Endothelial cell of umbilical vein (primary cell): ENCODE measurements at regions not wholly inside any gene's neighbourhood (a gene's known extent, or its start where the extent isn't known, plus 50 kb on each side); places are given as distances from the start of the nearest gene placed in this dataset.

ENCODE experiments used
- BruUV-seq: library from RNA; stranded (reverse); fragments of 400-500 nt; replicated peaks from 2 replicates; lab custom pipeline; 2021; lab: Mats Ljungman, UMichigan
- CTCF ChIA-PET: fragments of 300-600, 350-600 bp; sonication (Branson Sonifier 250); formaldehyde crosslinking; loops from one replicate; lab custom pipeline; 2021; ENCODE audit warnings: antibody characterized with exemption, inconsistent platforms; lab: Charles Lee
- POLR2A ChIA-PET: fragments of 300-600, 350-600 bp; sonication (Branson Sonifier 250); formaldehyde crosslinking; loops from one replicate; lab custom pipeline; 2021; ENCODE audit warnings: antibody characterized with exemption, inconsistent platforms; lab: Charles Lee
- DNase-seq: peaks from one replicate; pipeline ENCODE4 v3.0.0-alpha.2; 2011; ENCODE audit warnings: low read depth, low spot score
- FAIRE-seq: peaks from 2 replicates; lab custom pipeline; 2011; peaks lifted over from hg19 to GRCh38; lab: Jason Lieb, UNC
- H2AFZ ChIP-seq: 2 replicates; pipeline ENCODE4 v1.6.0; 2012; ENCODE audit warnings: low read depth, low read length, control low read depth, inconsistent platforms
- H3K27ac ChIP-seq: 2 replicates; pipeline ENCODE4 v1.5.1; 2011; ENCODE audit warnings: low read depth, mild to moderate bottlenecking, control low read depth, low read length, moderate library complexity; ENCODE audit not compliant: insufficient read depth
- H3K27me3 ChIP-seq, 2 experiments: 2 replicates each; pipeline versions ENCODE4 v1.6.0 to v1.6.1; 2011; ENCODE audit warnings: low read length in 2 of 2, mixed read lengths in 1 of 2; ENCODE audit not compliant: control insufficient read depth in 2 of 2, insufficient read depth in 2 of 2
- H3K36me3 ChIP-seq, 2 experiments: 2 replicates in 1 of 2; 3 replicates in 1 of 2; pipeline ENCODE4 v1.5.1; 2011; ENCODE audit warnings: low read length in 2 of 2, mild to moderate bottlenecking in 1 of 2, moderate library complexity in 1 of 2; ENCODE audit not compliant: control insufficient read depth in 2 of 2, insufficient read depth in 2 of 2; ENCODE audit errors: extremely low read depth in 1 of 2
- H3K4me1 ChIP-seq: 3 replicates; pipeline ENCODE4 v1.5.1; 2011; ENCODE audit warnings: mild to moderate bottlenecking, low read length; ENCODE audit not compliant: control insufficient read depth, insufficient read depth; ENCODE audit errors: extremely low read depth
- H3K4me2 ChIP-seq: 2 replicates; pipeline ENCODE4 v1.6.1; 2011; ENCODE audit warnings: low read length, control low read depth, mixed read lengths; ENCODE audit not compliant: insufficient read depth
- H3K4me3 ChIP-seq, 3 experiments: fragments of 200-600 bp in 1 of 3; sonication (generic), shearing (Covaris generic) in 1 of 3; replicated peaks in 1 of 3; 2 replicates each; pipeline ENCODE4 v1.5.1; 2011 to 2016; ENCODE audit warnings: control low read depth in 3 of 3, low read length in 3 of 3, mild to moderate bottlenecking in 2 of 3, inconsistent platforms in 1 of 3, low read depth in 1 of 3, moderate library complexity in 1 of 3; ENCODE audit not compliant: insufficient read depth in 1 of 3
- H3K79me2 ChIP-seq: 2 replicates; pipeline ENCODE4 v1.6.0; 2012; ENCODE audit warnings: low read length, inconsistent platforms; ENCODE audit not compliant: control insufficient read depth, insufficient read depth
- H3K9ac ChIP-seq: replicated peaks from 2 replicates; pipeline ENCODE3; 2011; ENCODE audit warnings: low read length, control low read depth; ENCODE audit not compliant: insufficient read depth; ENCODE audit errors: extremely low read depth
- H3K9me1 ChIP-seq: replicated peaks from 3 replicates; pipeline ENCODE4 v1.6.0; 2011; ENCODE audit warnings: mild to moderate bottlenecking, low read length; ENCODE audit not compliant: control insufficient read depth, insufficient read depth; ENCODE audit errors: extremely low read depth
- H3K9me3 ChIP-seq: replicated peaks from 2 replicates; pipeline ENCODE4 v1.5.1; 2012; ENCODE audit warnings: low read length, inconsistent platforms; ENCODE audit not compliant: control insufficient read depth, insufficient read depth
- H4K20me1 ChIP-seq: replicated peaks from 2 replicates; pipeline ENCODE3; 2011; ENCODE audit warnings: mild to moderate bottlenecking, low read length; ENCODE audit not compliant: control insufficient read depth, insufficient read depth; ENCODE audit errors: extremely low read depth
- EZH2 ChIP-seq: IDR thresholded peaks from 2 replicates; pipeline ENCODE4 v1.6.1; 2012; ENCODE audit warnings: borderline replicate concordance, low read depth, mild to moderate bottlenecking, moderate library complexity, low read length, inconsistent platforms; ENCODE audit not compliant: severe bottlenecking
- FOS ChIP-seq: IDR thresholded peaks from 2 replicates; pipeline ENCODE4 v1.6.1; 2011; ENCODE audit warnings: mild to moderate bottlenecking, low read length, moderate library complexity, borderline replicate concordance; ENCODE audit not compliant: insufficient read depth
- GATA2 ChIP-seq: IDR thresholded peaks from 2 replicates; pipeline ENCODE4 v1.7.0; 2011; ENCODE audit warnings: low read depth, mild to moderate bottlenecking, moderate library complexity, mixed read lengths, low read length; ENCODE audit not compliant: insufficient read length, insufficient read depth
- JUN ChIP-seq: IDR thresholded peaks from 2 replicates; pipeline ENCODE4 v1.6.1; 2011; ENCODE audit warnings: borderline replicate concordance, low read depth; ENCODE audit not compliant: insufficient read length, insufficient read depth
- MYC ChIP-seq: IDR thresholded peaks from one replicate; pipeline ENCODE4 v1.6.1; 2011; ENCODE audit warnings: mild to moderate bottlenecking, low read depth, low read length
- dilution Hi-C: fragments of 300-500 bp; cut with MboI; formaldehyde crosslinking; loops from one replicate; pipeline ENCODE4 v1.15.0; 2019; ENCODE audit warnings: low sequenced_read_pairs; ENCODE audit not compliant: extremely low pct_ligation_motif_present
- intact Hi-C: fragments of 100-400 bp; cut with micrococcal nuclease; formaldehyde crosslinking; loops from one replicate; pipeline ENCODE4 v1.10.0; 2022

GRCh38 chr13:79663435-79663834 is 182.5 kb downstream of the NDFIP2 start:
- dilution Hi-C loops, result no loop called here
- no TSS peak for BruUV-seq
- no peak overlapping the region for H3K4me3 ChIP-seq
- H3K27me3 ChIP-seq, result no peaks in the 10 kb centered on the region
- no peak for DNase-seq
- H3K9ac ChIP-seq, result no peak overlapping the region
- H3K79me2 ChIP-seq, result no peaks in the 10 kb centered on the region
- no peak for FAIRE-seq
- H3K9me1 ChIP-seq, result no peaks in the 10 kb centered on the region
- intact Hi-C loops, result no loop called here
- ChIA-PET CTCF (interaction anchor here (1.0 to 1.7 kb wide), 5 partner anchors 12 to 1388 kb away, joined by 3 to 6 read pairs (median 4); no protein-coding TSS in a partner anchor), POLR2A (no interaction called here)
- no peak overlapping the region for H2AFZ ChIP-seq
- peaks cover 4% of the 10 kb centered on the region for H3K4me1 ChIP-seq
- no peak overlapping the region for H3K4me2 ChIP-seq
- no peak overlapping the region for H3K27ac ChIP-seq
- no peaks in the 10 kb centered on the region for H3K9me3 ChIP-seq
- no peaks in the 10 kb centered on the region for H4K20me1 ChIP-seq
- H3K36me3 ChIP-seq, result no peaks in the 10 kb centered on the region
- TF ChIP-seq EZH2 (no peak), MYC (no peak)

GRCh38 chr13:79662882-79663281 is 181.9 kb downstream of the NDFIP2 start:
- H3K79me2 ChIP-seq, result no peaks in the 10 kb centered on the region
- no peaks in the 10 kb centered on the region for H3K9me1 ChIP-seq
- DNase-seq (peak; percentile 42), FAIRE-seq (no peak)
- dilution Hi-C loops (no loop called here), intact Hi-C loops (no loop called here)
- no peak overlapping the region for H2AFZ ChIP-seq
- H3K4me1 ChIP-seq, result peaks cover 4% of the 10 kb centered on the region
- BruUV-seq, result no TSS peak
- H3K4me3 ChIP-seq, result no peak overlapping the region
- no peak overlapping the region for H3K27ac ChIP-seq
- no peaks in the 10 kb centered on the region for H3K9me3 ChIP-seq
- no peak overlapping the region for H3K9ac ChIP-seq
- H4K20me1 ChIP-seq, result no peaks in the 10 kb centered on the region
- no peak overlapping the region for H3K4me2 ChIP-seq
- no peak for TF ChIP-seq FOS
- no peak for TF ChIP-seq EZH2
- TF ChIP-seq MYC, result no peak
- TF ChIP-seq JUN, result no peak
- TF ChIP-seq GATA2, result peak; percentile 29
- H3K27me3 ChIP-seq, result no peaks in the 10 kb centered on the region
- H3K36me3 ChIP-seq, result no peaks in the 10 kb centered on the region
- ChIA-PET POLR2A (no interaction called here), CTCF (interaction anchor here (1.0 to 1.7 kb wide), 7 partner anchors 11 to 1389 kb away, joined by 3 to 6 read pairs (median 4); no protein-coding TSS in a partner anchor)
